Astrocyte (in vitro differentiated cells and primary cell): ENCODE measurements at regions not wholly inside any gene's neighbourhood (a gene's known extent, or its start where the extent isn't known, plus 50 kb on each side); places are given as distances from the start of the nearest gene placed in this dataset.

Experiments used
- EZH2 ChIP-seq: IDR thresholded peaks from 2 replicates; pipeline ENCODE4 v1.6.1; 2012; ENCODE audit warnings: mild to moderate bottlenecking, low read length, inconsistent platforms; ENCODE audit not compliant: insufficient read depth
- TF ChIP-seq, protein P1 (sequence below): IDR thresholded peaks from 2 replicates; pipeline ENCODE4 v1.5.1; 2011; ENCODE audit warnings: low read depth, mild to moderate bottlenecking, inconsistent platforms, low read length, moderate library complexity; ENCODE audit not compliant: insufficient read depth

DNA sequence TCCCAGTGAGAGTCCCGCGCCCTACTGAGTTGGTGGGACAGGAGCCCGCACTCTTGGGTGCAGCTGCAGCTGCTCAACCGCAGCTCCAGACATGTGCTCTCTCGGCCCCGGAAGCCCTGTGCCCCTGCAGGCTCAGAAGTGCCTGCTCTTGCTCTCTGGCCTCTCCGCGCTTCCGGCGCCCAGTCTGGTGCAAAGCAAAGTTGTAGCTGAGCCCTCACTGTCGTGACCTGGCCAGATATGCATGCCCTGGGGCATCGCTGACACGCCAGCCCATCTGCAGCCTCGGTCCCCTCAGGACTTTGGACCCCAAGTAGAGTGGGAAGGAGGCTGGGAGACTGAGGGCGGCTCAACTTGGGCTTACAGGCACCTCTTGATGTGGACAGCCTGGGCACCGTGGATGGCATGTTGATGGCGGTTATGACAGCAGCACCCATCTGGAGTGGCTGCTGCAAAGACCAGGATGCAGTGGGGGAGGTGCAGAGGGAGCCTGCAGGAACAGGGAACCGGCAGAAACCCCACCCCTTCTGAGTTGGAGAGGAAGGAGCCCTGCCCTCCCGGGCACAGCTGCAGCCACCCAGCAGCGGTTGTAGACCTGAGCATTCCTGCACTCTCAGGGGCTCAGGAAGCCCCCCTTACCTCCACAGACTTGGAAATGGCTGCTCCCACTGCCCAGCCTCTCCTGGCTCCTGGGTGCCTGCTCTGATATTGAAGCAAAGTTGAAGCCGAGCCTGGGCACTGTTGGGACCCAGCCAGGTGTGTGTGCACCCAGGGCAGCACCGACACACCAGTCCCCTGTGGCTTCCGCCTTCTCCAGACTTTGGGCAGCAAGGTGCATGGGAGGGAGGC lies 462.6 kb downstream of the TBC1D32 start:
- TF ChIP-seq, protein P1, sequence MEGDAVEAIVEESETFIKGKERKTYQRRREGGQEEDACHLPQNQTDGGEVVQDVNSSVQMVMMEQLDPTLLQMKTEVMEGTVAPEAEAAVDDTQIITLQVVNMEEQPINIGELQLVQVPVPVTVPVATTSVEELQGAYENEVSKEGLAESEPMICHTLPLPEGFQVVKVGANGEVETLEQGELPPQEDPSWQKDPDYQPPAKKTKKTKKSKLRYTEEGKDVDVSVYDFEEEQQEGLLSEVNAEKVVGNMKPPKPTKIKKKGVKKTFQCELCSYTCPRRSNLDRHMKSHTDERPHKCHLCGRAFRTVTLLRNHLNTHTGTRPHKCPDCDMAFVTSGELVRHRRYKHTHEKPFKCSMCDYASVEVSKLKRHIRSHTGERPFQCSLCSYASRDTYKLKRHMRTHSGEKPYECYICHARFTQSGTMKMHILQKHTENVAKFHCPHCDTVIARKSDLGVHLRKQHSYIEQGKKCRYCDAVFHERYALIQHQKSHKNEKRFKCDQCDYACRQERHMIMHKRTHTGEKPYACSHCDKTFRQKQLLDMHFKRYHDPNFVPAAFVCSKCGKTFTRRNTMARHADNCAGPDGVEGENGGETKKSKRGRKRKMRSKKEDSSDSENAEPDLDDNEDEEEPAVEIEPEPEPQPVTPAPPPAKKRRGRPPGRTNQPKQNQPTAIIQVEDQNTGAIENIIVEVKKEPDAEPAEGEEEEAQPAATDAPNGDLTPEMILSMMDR: no peak
- TF ChIP-seq EZH2: no peak
